SJSA1 (cell line): ENCODE measurements at regions not wholly inside any gene's neighbourhood (a gene's known extent, or its start where the extent isn't known, plus 50 kb on each side); places are given as distances from the start of the nearest gene placed in this dataset.

ENCODE experiments used
- DNase-seq, 2 experiments: peaks; one replicate each; pipeline ENCODE4 v3.0.0-alpha.2; 2015 to 2020; ENCODE audit warnings: low spot score in 2 of 2, low read depth in 1 of 2
- H3K27ac ChIP-seq: fragments of 250-450 bp; sonication (Bioruptor Pico); 2 replicates; pipeline ENCODE4 v1.5.1; 2020; ENCODE audit warnings: mild to moderate bottlenecking, moderate library complexity
- H3K27me3 ChIP-seq: fragments of 250-450 bp; sonication (Bioruptor Pico); replicated peaks from 2 replicates; pipeline ENCODE4 v1.5.1; 2020; ENCODE audit warnings: mild to moderate bottlenecking, moderate library complexity
- H3K36me3 ChIP-seq: fragments of 250-450 bp; sonication (Bioruptor Pico); 2 replicates; pipeline ENCODE4 v1.5.1; 2020; ENCODE audit warnings: mild to moderate bottlenecking
- H3K4me1 ChIP-seq: fragments of 250-450 bp; sonication (Bioruptor Pico); replicated peaks from 2 replicates; pipeline ENCODE4 v1.6.1; 2021; ENCODE audit warnings: mild to moderate bottlenecking
- H3K4me3 ChIP-seq: fragments of 250-450 bp; sonication (Bioruptor Pico); 2 replicates; pipeline ENCODE4 v1.5.1; 2020; ENCODE audit warnings: mild to moderate bottlenecking
- H3K9me3 ChIP-seq: fragments of 250-450 bp; sonication (Bioruptor Pico); replicated peaks from 2 replicates; pipeline ENCODE4 v1.5.1; 2020; ENCODE audit warnings: mild to moderate bottlenecking

GRCh38 chr15:25176991-25177954 is 222.5 kb downstream of the SNRPN start:
- H3K27me3 ChIP-seq = no peaks in the 10 kb centered on the region
- DNase-seq = peak in 1 of 2 experiments; percentile 8
- no peaks in the 10 kb centered on the region for H3K4me1 ChIP-seq
- H3K4me3 ChIP-seq = no peak overlapping the region
- no peaks in the 10 kb centered on the region for H3K36me3 ChIP-seq
- no peak overlapping the region for H3K27ac ChIP-seq
- peaks cover 12% of the 10 kb centered on the region; the same call in 1 of the 2 replicates for H3K9me3 ChIP-seq

- Histone ChIP-seq H3K4me3 (no peak overlapping the region), H3K4me1 (no peaks in the 10 kb centered on the region), H3K27me3 (no peaks in the 10 kb centered on the region), H3K27ac (no peak overlapping the region), H3K9me3 (peaks cover 8% of the 10 kb centered on the region; the same call in 1 of the 2 replicates), H3K36me3 (no peaks in the 10 kb centered on the region)
- DNase-seq = peak in 1 of 2 experiments; percentile 11
These were observed 223.4 kb downstream of the SNRPN start for GRCh38 chr15:25177955-25178801.

DNA sequence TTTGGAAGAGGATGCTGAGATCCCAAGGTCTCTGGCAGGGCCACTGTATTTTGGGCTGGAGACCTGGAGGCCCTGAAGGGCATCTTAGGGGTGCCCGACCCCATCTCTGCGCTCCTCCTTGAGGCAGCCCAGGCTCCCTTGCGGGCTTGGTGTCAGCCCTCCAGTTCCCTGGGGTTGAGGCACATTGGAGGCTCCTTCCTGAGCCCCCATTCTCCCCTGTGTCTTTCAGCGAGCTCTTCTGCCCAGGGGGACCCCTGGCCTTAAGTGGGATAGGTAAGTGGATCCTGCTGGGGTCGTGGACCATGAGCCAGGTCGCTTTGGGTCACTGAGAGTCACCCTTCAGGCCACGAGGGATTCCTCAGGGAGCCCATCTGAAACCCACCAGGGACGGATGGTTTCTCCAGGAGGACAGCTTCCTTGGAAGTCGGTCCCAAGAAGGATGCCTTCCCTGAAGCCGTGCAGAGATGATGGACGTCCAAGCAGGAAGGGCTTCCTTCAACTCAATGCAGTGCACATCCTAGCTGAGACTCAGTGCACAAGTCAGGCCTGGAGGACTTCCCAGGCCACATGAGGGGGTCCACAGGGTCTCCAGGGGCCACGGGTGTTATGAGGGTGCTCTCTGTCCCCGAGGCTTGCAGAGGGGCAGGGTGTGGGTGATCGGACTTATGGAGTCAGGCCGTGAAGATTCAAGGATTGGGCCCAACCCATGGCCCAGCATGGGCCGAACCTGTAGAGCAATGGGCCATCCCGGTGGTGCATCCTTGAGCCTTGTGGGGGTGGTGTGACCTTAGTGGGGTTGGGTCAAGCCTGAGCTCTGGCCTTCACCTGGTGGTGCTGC is 224.3 kb downstream of the SNRPN start:
- Histone ChIP-seq H3K36me3 (no peaks in the 10 kb centered on the region), H3K4me1 (no peaks in the 10 kb centered on the region), H3K27ac (no peak overlapping the region), H3K4me3 (no peak overlapping the region), H3K9me3 (no peaks in the 10 kb centered on the region), H3K27me3 (no peaks in the 10 kb centered on the region)
- no peak for DNase-seq

- H3K4me3 ChIP-seq = no peak overlapping the region
- peak in 1 of 2 experiments; percentile 8 for DNase-seq
- H3K9me3 ChIP-seq = no peaks in the 10 kb centered on the region
- H3K36me3 ChIP-seq = no peaks in the 10 kb centered on the region
- no peak overlapping the region for H3K27ac ChIP-seq
- no peaks in the 10 kb centered on the region for H3K27me3 ChIP-seq
- H3K4me1 ChIP-seq = no peaks in the 10 kb centered on the region
These were observed 225.1 kb downstream of the SNRPN start for GRCh38 chr15:25179673-25180511.

DNA sequence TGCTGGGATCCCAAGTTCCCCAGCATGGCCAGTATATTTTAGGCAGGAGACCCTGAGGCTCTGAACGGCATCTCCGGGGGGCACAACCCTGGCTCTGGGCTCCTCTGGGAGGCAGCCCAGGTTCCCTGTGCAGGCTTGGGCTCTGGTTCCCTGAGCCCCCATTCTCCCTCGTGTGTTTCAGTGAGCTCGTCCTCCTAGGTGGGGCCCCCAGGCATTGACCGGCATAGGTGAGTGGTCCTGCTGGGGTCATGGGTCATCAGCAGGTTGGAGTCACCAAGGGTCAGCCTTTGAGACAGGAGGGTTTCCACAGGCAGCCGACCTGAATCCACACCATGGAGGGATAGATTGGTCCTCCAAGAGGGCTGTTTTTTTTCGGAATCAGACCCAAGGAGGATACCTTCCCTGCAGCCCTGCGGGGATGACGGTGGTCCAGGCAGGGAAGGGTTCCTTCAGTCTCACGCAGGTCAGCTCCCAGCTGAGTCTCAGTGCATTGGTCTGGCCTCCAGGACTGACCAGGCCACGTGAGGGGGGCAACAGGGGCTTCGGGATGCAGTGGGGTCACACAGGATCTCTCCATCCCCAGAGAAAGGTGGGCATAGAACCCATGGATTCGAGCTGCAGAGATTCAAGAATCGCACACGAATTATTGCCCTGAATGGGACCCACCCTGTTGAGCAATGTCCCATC is 226.0 kb downstream of the SNRPN start:
- no peaks in the 10 kb centered on the region for H3K36me3 ChIP-seq
- H3K27me3 ChIP-seq = no peaks in the 10 kb centered on the region
- H3K9me3 ChIP-seq = no peaks in the 10 kb centered on the region
- DNase-seq = peak in 1 of 2 experiments; percentile 16
- H3K4me3 ChIP-seq = no peak overlapping the region
- H3K27ac ChIP-seq = no peak overlapping the region
- no peaks in the 10 kb centered on the region for H3K4me1 ChIP-seq

- no peaks in the 10 kb centered on the region for H3K4me1 ChIP-seq
- no peak overlapping the region for H3K4me3 ChIP-seq
- no peak overlapping the region for H3K27ac ChIP-seq
- DNase-seq = peak in 1 of 2 experiments; percentile 8
- H3K9me3 ChIP-seq = no peaks in the 10 kb centered on the region; the same call in 1 of the 2 replicates
- H3K27me3 ChIP-seq = no peaks in the 10 kb centered on the region
- H3K36me3 ChIP-seq = no peaks in the 10 kb centered on the region
These were observed 226.7 kb downstream of the SNRPN start for GRCh38 chr15:25181293-25182097.

DNA sequence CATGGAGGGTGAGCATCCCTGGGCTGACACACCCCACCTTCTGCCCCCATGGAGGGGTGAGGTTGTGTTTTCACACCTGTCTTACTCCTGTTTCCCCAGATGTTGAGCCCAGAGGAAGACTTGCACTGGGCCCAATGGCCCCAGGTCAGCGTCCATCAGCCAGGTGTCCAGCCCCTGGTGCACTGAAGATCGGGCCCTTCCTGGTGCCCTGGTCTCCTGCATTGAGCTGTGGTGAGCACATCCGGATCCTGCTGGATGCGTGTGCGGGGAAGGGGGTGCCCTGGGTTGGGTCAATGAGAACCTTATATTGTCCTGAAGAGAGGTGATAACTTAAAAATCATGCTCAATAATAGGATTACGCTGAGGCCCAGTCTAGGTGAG is 227.3 kb downstream of the SNRPN start:
- H3K27ac ChIP-seq = no peak overlapping the region
- no peaks in the 10 kb centered on the region; the same call in 1 of the 2 replicates for H3K9me3 ChIP-seq
- H3K4me1 ChIP-seq = no peaks in the 10 kb centered on the region
- no peaks in the 10 kb centered on the region for H3K27me3 ChIP-seq
- no peak for DNase-seq
- H3K36me3 ChIP-seq = no peaks in the 10 kb centered on the region
- H3K4me3 ChIP-seq = no peak overlapping the region

GRCh38 chr15:25182736-25183445 is 228.1 kb downstream of the SNRPN start:
- H3K4me1 ChIP-seq = no peaks in the 10 kb centered on the region
- H3K9me3 ChIP-seq = no peaks in the 10 kb centered on the region; the same call in 1 of the 2 replicates
- H3K27ac ChIP-seq = no peak overlapping the region
- no peak overlapping the region for H3K4me3 ChIP-seq
- no peaks in the 10 kb centered on the region for H3K27me3 ChIP-seq
- peak in 1 of 2 experiments; percentile 10 for DNase-seq
- no peaks in the 10 kb centered on the region for H3K36me3 ChIP-seq

DNA sequence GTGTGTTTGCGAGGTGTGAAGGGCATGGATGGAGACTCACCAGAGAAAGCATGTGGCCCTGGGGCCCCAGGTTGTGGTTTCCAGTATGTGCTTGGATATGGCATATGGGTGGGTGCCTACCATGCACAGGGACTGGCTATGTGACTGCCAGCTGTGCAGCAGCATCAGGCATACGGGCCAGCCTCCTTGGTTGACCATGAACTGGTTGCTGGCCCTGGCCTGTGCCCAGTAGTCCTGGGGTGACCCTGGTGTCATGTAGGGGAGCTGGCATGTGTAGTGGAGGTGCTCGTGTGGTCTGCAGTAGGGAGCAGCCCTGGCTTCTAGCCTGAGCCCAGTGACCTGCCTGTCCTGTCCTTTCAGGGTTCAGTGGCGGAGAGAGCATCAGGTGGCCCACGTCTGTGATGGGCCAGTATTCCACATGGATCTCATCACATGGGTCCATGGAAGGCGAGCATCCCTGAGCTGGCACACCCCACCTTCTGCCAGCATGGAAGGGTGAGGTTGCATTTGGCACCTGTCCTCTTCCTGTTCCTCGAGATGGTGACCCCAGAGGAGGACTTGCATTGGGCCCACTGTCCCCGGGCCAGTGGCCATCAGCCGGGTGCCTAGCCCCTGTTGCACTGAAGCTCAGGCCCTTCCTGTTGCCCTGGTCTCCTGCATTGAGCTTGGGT is 228.9 kb downstream of the SNRPN start:
- Histone ChIP-seq H3K36me3 (no peaks in the 10 kb centered on the region), H3K9me3 (peaks cover 3% of the 10 kb centered on the region; the same call in 1 of the 2 replicates), H3K4me1 (no peaks in the 10 kb centered on the region), H3K27me3 (no peaks in the 10 kb centered on the region), H3K27ac (no peak overlapping the region), H3K4me3 (no peak overlapping the region)
- DNase-seq = peak in 1 of 2 experiments; percentile 10

- peaks cover 6% of the 10 kb centered on the region; the same call in 1 of the 2 replicates for H3K9me3 ChIP-seq
- H3K4me1 ChIP-seq = no peaks in the 10 kb centered on the region
- H3K27ac ChIP-seq = no peak overlapping the region
- H3K4me3 ChIP-seq = no peak overlapping the region
- no peak for DNase-seq
- no peaks in the 10 kb centered on the region for H3K36me3 ChIP-seq
- H3K27me3 ChIP-seq = no peaks in the 10 kb centered on the region
These were observed 229.8 kb downstream of the SNRPN start for GRCh38 chr15:25184356-25185155.
